ENCODE measurements at regions not wholly inside any gene's neighbourhood (a gene's known extent, or its start where the extent isn't known, plus 50 kb on each side); places are given as distances from the start of the nearest gene placed in this dataset.

DNA sequence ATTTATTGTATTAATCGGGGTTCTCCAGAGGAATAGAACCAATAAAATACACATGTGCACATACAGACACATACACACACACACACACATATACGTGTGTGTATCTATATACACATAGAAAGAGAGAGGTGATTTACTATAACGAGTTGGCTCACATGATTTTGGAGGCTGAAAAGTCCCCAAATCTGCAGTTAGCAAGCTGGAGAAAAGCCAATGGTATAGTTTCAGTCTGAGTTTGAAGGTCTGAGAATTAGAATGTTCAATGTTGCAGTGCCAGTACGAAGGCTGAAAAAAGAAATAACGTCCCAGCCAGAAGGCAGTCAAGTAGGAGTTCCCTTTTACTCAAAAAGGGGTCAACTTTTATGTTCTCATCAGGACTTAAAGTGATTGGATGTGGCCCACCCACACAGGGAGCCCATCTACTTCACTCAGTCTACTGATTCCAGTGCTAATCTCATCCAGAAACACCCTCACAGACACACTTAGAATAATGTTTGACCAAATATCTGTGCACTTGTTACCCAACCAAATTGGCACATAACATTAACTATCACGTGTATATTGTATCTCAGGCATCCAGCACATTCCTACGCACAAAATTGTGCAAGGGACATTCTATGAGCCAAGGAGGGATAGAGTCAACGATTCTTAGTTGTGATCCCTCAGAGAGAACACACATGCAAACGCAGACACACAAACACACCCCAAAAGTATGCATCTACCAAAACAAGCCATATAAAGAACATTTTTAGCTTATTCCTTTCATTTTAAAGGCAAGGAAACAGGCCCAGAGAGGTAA, 195.5 kb upstream of the DUSP10 start:
- DNase-seq = no peak
- no peaks in the 10 kb centered on the region for H3K4me1 ChIP-seq (ENCODE audit: low read depth)
- TF ChIP-seq, protein P1, sequence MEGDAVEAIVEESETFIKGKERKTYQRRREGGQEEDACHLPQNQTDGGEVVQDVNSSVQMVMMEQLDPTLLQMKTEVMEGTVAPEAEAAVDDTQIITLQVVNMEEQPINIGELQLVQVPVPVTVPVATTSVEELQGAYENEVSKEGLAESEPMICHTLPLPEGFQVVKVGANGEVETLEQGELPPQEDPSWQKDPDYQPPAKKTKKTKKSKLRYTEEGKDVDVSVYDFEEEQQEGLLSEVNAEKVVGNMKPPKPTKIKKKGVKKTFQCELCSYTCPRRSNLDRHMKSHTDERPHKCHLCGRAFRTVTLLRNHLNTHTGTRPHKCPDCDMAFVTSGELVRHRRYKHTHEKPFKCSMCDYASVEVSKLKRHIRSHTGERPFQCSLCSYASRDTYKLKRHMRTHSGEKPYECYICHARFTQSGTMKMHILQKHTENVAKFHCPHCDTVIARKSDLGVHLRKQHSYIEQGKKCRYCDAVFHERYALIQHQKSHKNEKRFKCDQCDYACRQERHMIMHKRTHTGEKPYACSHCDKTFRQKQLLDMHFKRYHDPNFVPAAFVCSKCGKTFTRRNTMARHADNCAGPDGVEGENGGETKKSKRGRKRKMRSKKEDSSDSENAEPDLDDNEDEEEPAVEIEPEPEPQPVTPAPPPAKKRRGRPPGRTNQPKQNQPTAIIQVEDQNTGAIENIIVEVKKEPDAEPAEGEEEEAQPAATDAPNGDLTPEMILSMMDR (IDR thresholded peaks at IDR 0.05) = no peak
- no peaks in the 10 kb centered on the region for H3K36me3 ChIP-seq (ENCODE audit: low read depth)
- no peak for ATAC-seq
- H3K9me3 ChIP-seq = no peaks in the 10 kb centered on the region
- no peak overlapping the region for H3K4me3 ChIP-seq
- intact Hi-C loops (cut with DNase I, micrococcal nuclease) = no loop called here

DNA sequence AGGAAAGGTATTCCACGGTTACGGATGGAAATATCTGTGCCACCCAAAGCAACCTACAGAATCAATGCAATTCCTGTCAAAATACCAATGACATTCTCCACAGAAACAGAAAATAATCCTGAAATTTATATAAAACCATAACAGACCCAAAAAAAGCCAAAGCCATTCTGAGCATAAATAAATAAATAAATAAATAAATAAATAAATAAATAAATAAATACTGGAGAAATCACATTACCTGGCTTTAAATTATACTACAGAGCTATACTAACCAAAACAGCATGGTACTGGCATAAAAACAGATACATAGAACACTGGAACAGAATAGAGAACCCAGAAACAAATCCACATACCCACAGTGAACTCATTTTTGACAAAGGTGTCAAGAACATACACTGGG, 191.9 kb upstream of the DUSP10 start:
- no peaks in the 10 kb centered on the region for H3K4me1 ChIP-seq (ENCODE audit: low read depth)
- no peak for ATAC-seq

DNA sequence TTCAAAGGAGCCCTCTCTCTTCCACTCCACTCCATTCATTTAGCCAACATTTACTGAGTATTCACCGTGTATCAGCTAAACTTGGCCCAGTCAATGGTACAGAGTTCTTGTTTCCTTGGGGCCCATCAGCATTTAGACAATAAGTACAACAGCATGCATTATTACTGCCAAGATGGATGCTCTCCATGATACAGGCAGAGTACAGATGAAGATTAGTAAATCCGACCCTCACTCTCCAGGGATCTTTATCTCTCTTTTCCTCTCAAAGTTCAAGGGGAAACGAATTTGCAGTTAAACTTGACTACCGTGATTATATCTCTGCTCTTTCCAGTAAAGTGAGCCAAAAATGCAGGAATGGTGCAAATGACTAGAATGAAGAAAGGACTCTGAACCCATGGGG, 184.6 kb upstream of the DUSP10 start:
- DNase-seq = no peak
- no peaks in the 10 kb centered on the region for H3K9me3 ChIP-seq
- intact Hi-C loops (cut with DNase I, micrococcal nuclease) = no loop called here
- H3K4me3 ChIP-seq = no peak overlapping the region
- no peaks in the 10 kb centered on the region for H3K36me3 ChIP-seq (ENCODE audit: low read depth)
- H3K4me1 ChIP-seq (ENCODE audit: low read depth) = no peaks in the 10 kb centered on the region
- no peak for ATAC-seq
- TF ChIP-seq, protein P1 (IDR thresholded peaks at IDR 0.05) = no peak

More for the DNA sequence above, 191.9 kb upstream of the DUSP10 start:
- no peak overlapping the region for H3K4me3 ChIP-seq
- TF ChIP-seq, protein P1 (IDR thresholded peaks at IDR 0.05) = no peak
- DNase-seq = no peak
- H3K36me3 ChIP-seq (ENCODE audit: low read depth) = no peaks in the 10 kb centered on the region
- intact Hi-C loops (cut with DNase I, micrococcal nuclease) = no loop called here
- no peaks in the 10 kb centered on the region for H3K9me3 ChIP-seq

DNA sequence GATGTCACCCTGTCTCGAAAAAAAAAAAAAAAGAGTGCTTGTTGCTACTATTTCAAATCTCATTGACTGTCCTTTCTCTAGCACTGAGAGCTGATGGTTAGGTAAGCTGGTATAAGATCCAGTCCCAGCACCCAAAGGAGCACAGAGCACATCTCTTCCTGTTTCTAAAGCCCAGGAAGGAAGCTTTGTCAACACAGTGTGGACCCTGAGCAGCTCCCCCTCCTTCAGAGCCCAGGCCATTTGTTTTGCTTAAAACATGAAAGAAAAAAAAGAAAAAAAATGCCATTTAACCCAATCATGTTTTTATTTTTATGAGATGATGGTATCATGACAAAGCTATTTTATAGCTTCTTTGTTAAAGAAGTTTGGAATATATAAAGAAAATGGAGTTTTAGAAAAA, 184.1 kb upstream of the DUSP10 start:
- ATAC-seq = no peak
- TF ChIP-seq, protein P1 (IDR thresholded peaks at IDR 0.05) = no peak
- intact Hi-C loops (cut with DNase I, micrococcal nuclease) = no loop called here

DNA sequence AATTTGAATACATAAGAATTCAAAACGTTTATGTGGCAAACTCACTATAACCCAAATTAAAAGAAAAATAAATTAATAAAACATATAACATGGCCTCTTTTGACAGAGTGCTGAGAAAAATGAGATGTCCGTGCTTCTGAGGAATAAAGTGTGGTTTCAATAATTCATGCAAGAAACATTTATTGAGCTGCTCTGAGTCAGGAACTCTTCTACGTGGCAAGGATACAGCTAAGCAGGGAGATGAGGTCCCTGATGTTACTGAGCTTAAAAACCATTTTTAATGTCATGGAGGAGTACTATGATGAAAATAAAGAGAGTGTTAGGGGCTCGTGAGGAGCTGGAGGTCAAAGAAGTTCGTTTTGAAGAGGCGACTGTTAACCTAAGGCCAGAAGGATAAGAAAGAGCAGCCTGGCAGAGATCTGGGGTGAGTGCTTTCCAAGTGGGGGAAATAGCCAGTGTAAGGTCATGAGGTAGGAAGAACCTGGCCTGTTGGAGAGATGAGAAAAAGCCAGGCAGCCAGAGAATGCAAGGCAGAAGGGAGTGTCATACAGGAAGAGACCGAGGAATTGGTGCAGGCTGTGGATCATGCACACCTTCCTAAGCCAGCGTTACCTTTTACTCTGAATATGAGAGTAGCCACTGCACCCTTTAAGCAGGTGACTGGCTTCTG, 182.2 kb upstream of the DUSP10 start:
- H3K9me3 ChIP-seq = no peaks in the 10 kb centered on the region
- no peaks in the 10 kb centered on the region for H3K4me1 ChIP-seq (ENCODE audit: low read depth)
- ATAC-seq (no peak), DNase-seq (no peak)
- TF ChIP-seq, protein P1 (IDR thresholded peaks at IDR 0.05) = no peak
- H3K4me3 ChIP-seq = no peak overlapping the region
- intact Hi-C loops (cut with DNase I, micrococcal nuclease) = no loop called here
- no peaks in the 10 kb centered on the region for H3K36me3 ChIP-seq (ENCODE audit: low read depth)

More for the DNA sequence above, 184.1 kb upstream of the DUSP10 start:
- Histone ChIP-seq H3K36me3 (ENCODE audit: low read depth) (no peaks in the 10 kb centered on the region), H3K4me1 (ENCODE audit: low read depth) (no peaks in the 10 kb centered on the region), H3K4me3 (no peak overlapping the region), H3K9me3 (no peaks in the 10 kb centered on the region)
- no peak for DNase-seq

All from mucosa of descending colon (tissue), 3 donors.